ENCODE measurements at regions not wholly inside any gene's neighbourhood (a gene's known extent, or its start where the extent isn't known, plus 50 kb on each side); places are given as distances from the start of the nearest gene placed in this dataset.

DNA sequence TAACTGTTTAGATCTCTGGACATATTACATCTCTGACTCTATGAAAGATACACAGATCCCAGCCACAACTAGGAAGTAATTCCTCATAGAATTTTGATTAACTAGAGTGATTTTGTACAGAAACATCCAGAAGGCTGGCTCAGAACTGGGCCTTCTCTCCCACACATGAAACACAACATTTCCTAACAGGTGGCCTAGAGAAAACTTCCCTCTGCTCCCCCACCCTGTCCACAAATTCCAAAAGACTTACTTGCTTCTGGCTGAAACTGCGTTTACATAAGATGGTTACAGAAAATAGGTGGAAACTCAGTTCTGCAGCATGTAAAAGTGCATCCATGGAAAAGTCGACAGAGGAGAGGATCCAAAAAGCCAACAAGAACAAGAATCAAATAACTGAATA, 132.9 kb downstream of the FZD1 start:
- H3K79me2 ChIP-seq (ENCODE audit: insufficient read depth, low read length): no peaks in the 10 kb centered on the region

DNA sequence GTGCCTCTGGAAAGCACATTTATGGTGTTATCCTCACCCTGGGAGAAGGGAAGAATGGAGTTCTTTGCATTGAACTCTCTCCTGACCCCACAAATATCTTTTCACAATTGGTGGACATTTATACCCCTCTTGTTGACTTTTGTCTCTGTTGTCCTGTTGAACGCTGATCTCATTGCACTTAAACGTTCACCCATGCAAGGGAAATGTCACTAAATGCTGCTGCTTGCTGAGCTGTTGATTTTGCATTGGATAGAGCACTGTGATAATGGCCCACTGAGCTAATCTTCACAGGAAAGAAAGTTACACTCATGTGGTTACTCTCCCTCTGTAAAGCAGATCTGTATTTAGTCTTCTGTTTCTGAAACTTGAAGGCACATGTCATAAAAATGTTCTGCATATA, 133.4 kb downstream of the FZD1 start:
- TF ChIP-seq, protein P1, sequence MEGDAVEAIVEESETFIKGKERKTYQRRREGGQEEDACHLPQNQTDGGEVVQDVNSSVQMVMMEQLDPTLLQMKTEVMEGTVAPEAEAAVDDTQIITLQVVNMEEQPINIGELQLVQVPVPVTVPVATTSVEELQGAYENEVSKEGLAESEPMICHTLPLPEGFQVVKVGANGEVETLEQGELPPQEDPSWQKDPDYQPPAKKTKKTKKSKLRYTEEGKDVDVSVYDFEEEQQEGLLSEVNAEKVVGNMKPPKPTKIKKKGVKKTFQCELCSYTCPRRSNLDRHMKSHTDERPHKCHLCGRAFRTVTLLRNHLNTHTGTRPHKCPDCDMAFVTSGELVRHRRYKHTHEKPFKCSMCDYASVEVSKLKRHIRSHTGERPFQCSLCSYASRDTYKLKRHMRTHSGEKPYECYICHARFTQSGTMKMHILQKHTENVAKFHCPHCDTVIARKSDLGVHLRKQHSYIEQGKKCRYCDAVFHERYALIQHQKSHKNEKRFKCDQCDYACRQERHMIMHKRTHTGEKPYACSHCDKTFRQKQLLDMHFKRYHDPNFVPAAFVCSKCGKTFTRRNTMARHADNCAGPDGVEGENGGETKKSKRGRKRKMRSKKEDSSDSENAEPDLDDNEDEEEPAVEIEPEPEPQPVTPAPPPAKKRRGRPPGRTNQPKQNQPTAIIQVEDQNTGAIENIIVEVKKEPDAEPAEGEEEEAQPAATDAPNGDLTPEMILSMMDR (IDR thresholded peaks at IDR 0.05; ENCODE audit: insufficient read depth, low read length, poor library complexity, severe bottlenecking): no peak
- Histone ChIP-seq H3K27me3 (ENCODE audit: low read length) (no peaks in the 10 kb centered on the region; the same call in 1 of the 2 replicates), H3K4me2 (ENCODE audit: low read depth, low read length, poor library complexity, severe bottlenecking) (no peak overlapping the region)

More for the DNA sequence above, 132.9 kb downstream of the FZD1 start:
- no peak overlapping the region for H3K27ac ChIP-seq (ENCODE audit: low read depth, low read length)
- no peaks in the 10 kb centered on the region for H3F3A ChIP-seq (ENCODE audit: insufficient read depth)
- no peaks in the 10 kb centered on the region for H4K20me1 ChIP-seq (ENCODE audit: low read depth, low read length)
- TF ChIP-seq, protein P1 (IDR thresholded peaks at IDR 0.05; ENCODE audit: insufficient read depth, low read length, poor library complexity, severe bottlenecking): no peak
- no peak for TF ChIP-seq EZH2phosphoT487 (conservative IDR thresholded peaks at IDR 0.05; ENCODE audit: low read length)
- H3K9ac ChIP-seq (ENCODE audit: low read length): no peak overlapping the region
- no peaks in the 10 kb centered on the region for H3K9me3 ChIP-seq (ENCODE audit: insufficient read depth, low read length)
- no peaks in the 10 kb centered on the region for H3K36me3 ChIP-seq (ENCODE audit: low read length)
- H3K9me2 ChIP-seq (replicated peaks; ENCODE audit: insufficient read depth, low read length): no peaks in the 10 kb centered on the region
- no peak overlapping the region for H2AFZ ChIP-seq (ENCODE audit: low read depth, low read length, severe bottlenecking)
- H3K4me2 ChIP-seq (ENCODE audit: low read depth, low read length, poor library complexity, severe bottlenecking): no peak overlapping the region
- H3K4me3 ChIP-seq (ENCODE audit: insufficient read depth, low read length, poor library complexity, severe bottlenecking): no peak overlapping the region
- H3K27me3 ChIP-seq (ENCODE audit: low read length): no peaks in the 10 kb centered on the region; the same call in 1 of the 2 replicates

DNA sequence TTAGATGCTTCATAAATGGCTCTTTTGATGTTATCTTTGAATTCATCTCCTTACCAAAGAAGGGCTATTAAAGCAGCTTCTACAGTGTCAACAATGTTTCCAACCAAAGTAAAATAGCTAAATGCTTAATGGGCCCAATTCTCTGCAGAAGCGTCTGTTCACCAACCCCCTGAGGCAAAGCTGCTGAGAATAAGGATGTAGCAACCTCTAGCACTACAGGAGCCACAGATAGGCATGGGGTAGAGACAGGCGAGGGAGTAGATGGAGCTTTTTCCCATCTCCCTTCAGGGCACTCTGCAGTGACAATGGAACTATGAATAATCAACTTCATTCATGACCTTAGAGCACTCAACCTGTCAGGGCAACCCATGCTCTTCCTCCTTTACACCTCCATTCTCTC, 134.1 kb downstream of the FZD1 start:
- no peaks in the 10 kb centered on the region for H3F3A ChIP-seq (ENCODE audit: insufficient read depth)
- no peaks in the 10 kb centered on the region for H3K36me3 ChIP-seq (ENCODE audit: low read length)
- no peak overlapping the region for H3K4me2 ChIP-seq (ENCODE audit: low read depth, low read length, poor library complexity, severe bottlenecking)
- no peaks in the 10 kb centered on the region for H3K79me2 ChIP-seq (ENCODE audit: insufficient read depth, low read length)
- no peaks in the 10 kb centered on the region; the same call in 1 of the 2 replicates for H3K27me3 ChIP-seq (ENCODE audit: low read length)
- H3K4me3 ChIP-seq (ENCODE audit: insufficient read depth, low read length, poor library complexity, severe bottlenecking): no peak overlapping the region
- H3K27ac ChIP-seq (ENCODE audit: low read depth, low read length): no peak overlapping the region
- H3K9me2 ChIP-seq (replicated peaks; ENCODE audit: insufficient read depth, low read length): no peaks in the 10 kb centered on the region
- H2AFZ ChIP-seq (ENCODE audit: low read depth, low read length, severe bottlenecking): no peak overlapping the region
- TF ChIP-seq EZH2phosphoT487 (conservative IDR thresholded peaks at IDR 0.05; ENCODE audit: low read length): no peak
- TF ChIP-seq, protein P1 (IDR thresholded peaks at IDR 0.05; ENCODE audit: insufficient read depth, low read length, poor library complexity, severe bottlenecking): no peak
- H4K20me1 ChIP-seq (ENCODE audit: low read depth, low read length): no peaks in the 10 kb centered on the region
- H3K9ac ChIP-seq (ENCODE audit: low read length): no peak overlapping the region
- H3K9me3 ChIP-seq (ENCODE audit: insufficient read depth, low read length): no peaks in the 10 kb centered on the region

More for the DNA sequence above, 133.4 kb downstream of the FZD1 start:
- Histone ChIP-seq H3K9ac (ENCODE audit: low read length) (no peak overlapping the region), H2AFZ (ENCODE audit: low read depth, low read length, severe bottlenecking) (no peak overlapping the region), H3K36me3 (ENCODE audit: low read length) (no peaks in the 10 kb centered on the region), H3K9me2 (replicated peaks; ENCODE audit: insufficient read depth, low read length) (no peaks in the 10 kb centered on the region), H4K20me1 (ENCODE audit: low read depth, low read length) (no peaks in the 10 kb centered on the region), H3K27ac (ENCODE audit: low read depth, low read length) (no peak overlapping the region), H3K79me2 (ENCODE audit: insufficient read depth, low read length) (no peaks in the 10 kb centered on the region), H3F3A (ENCODE audit: insufficient read depth) (no peaks in the 10 kb centered on the region), H3K4me3 (ENCODE audit: insufficient read depth, low read length, poor library complexity, severe bottlenecking) (no peak overlapping the region), H3K9me3 (ENCODE audit: insufficient read depth, low read length) (no peaks in the 10 kb centered on the region)

Data from SU-DHL-6 (cell line).